COLO668 (cell line): ENCODE measurements at regions not wholly inside any gene's neighbourhood (a gene's known extent, or its start where the extent isn't known, plus 50 kb on each side); places are given as distances from the start of the nearest gene placed in this dataset.
"Not testable (repeated sequence)": the region's sequence is repeated elsewhere in the genome, so short reads cannot be mapped to it uniquely, and the experiment has no call there.

Experiments
- DNase-seq: peaks from one replicate; lab custom pipeline; 2025; ENCODE audit not compliant: unreplicated experiment; lab: John Stamatoyannopoulos, UW

- DNase-seq, result no peak
Measured at GRCh38 chr3:115385774-115386730, 237.3 kb upstream of the GAP43 start.

DNA sequence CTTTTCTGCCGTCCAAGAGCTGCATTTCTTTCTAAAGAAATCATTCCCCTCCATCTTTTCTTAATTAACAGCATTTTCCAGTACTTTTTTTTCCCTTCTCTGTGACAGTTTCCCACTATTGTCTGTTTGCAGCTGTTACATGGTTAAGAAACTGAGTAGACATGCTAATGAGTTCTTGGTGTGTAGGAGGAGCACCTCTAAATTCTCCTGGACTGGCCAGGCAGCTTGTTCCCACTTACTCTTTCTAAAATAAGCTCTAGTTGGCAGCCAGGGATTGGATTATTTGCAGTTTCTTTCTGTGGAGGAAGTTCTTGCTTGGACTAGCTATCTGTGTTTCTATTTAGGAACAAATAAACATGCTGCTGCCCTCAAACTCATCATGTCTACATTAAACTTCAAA lies 235.1 kb upstream of the GAP43 start:
- no peak for DNase-seq

DNA sequence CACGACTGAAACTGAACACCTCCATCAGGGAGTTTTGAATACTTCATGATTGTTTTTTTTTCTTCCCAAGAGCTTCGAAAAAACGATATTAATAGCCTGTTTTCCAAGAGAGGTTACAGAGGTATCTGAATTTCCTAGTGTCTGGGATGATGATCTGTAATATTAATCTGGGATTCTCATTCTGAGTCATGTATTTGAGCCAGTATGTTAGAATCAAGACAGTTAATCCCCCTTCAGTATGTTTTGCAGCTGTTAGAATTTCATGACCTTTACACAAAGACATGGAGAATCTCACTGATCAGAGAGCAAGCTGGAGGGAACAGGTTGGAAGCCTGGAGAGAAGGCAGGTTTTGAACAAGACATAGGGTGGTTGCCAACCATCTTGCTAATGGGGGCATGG lies 234.5 kb upstream of the GAP43 start:
- DNase-seq, result no peak

GRCh38 chr3:115396801-115397200 lies 226.5 kb upstream of the GAP43 start:
- no peak for DNase-seq

GRCh38 chr3:115397433-115397832 lies 225.9 kb upstream of the GAP43 start:
- DNase-seq, result no peak

DNA sequence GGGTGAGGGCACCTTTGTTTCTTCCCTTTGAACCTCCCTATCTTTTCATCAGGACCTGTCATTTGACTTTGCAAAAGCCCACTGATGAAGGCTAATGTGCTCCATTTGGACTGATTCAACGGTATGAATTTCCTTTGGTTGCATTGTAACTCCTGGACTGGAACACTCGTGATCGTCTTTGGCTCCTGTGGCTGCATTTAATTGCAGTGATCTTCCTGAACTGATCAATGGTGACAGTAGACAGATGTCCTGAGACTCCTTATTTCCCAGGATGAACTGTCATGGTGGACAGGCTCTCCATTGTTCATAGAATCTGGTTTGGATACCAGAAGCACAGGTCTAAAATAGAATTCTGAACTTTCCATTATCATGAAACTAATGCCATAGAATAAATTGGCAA lies 224.8 kb upstream of the GAP43 start:
- no peak for DNase-seq

DNA sequence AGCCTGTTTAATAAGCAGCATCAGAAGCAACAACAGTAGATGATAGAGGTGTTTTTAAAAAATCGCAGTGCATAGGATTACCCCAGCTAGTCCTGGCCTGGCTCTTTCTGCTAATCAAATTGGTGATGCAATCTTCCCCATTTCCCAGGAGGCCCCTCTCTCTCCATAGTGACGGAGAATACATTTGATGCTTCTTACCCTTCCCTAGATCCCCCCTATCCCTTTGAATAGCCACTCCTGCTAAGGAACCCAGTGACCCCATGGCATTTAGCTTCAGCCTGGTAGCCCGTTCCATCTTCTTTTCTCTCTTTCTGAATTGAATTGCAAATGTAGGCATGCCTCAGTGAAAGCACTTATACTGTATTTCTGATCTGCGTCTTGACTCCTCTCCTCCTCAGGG lies 223.6 kb upstream of the GAP43 start:
- no peak for DNase-seq

DNA sequence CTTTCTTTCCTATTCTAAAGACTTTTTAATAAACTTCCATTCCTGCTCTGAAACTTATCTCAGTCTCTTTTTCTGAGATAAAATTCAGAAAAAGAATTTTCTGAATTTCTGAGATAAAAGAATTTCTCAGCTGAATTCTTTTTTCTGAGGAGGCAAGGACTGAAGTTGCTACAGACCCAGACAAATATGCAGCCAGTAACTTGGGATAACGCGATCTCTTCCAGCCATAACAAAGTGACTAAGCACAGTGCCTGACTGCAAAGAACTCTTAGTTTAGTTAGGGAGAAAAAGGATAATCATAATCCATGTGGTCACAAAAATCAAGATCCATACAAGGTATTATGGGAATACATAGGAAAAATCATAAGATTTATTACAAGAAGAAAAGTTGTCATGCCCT lies 222.0 kb upstream of the GAP43 start:
- no peak for DNase-seq

DNA sequence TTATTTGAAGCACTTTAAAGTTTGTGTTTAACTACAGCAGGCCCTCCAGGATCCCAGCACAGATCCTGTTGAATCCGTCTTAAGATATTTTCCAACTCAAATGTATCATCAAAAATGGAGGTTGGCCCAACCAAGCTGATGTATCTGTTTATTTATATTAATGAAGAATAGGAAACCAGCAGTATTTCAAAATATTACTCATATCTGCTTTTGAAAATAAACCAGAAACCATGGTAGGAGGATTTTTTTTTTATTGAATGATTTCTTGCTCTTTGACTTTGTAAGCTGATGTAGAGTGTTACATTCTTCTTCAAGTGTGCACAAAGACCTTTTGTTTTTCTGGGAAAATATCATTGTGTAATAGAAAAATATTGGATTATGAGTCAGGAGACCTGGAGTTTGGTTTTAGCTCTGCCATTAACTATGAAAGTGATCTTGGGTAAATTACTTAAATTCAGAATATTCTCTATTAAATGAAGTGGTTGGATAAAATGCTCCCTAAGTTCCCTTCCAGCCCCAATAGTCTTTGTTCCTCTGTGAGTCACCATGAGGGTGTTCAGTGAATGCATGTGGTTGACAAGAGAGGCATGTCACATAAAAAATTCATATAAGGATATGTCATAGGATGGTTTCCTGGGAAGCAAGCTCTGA lies 221.3 kb upstream of the GAP43 start:
- no peak for DNase-seq

GRCh38 chr3:115402651-115403050 lies 220.7 kb upstream of the GAP43 start:
- DNase-seq, result no peak

DNA sequence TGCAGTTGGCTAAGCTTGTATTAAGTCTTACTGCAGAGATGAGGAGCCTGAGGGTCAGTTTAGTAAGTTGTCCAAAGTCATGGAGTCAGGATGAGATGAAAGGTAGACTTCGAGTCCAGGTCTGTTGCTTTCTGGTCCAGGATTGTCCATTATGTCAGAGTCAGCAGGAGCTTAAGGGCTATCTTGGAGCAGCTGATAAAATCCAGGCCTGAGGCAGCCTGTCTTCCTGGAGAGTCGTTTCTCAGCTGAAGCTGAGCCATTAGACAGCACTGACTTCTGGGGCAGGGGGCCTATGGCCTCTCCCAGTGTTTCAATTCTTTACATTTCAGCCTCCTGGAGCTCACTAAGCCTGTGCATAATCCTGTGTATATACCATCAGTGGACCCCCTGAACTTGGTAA lies 219.5 kb upstream of the GAP43 start:
- no peak for DNase-seq

DNA sequence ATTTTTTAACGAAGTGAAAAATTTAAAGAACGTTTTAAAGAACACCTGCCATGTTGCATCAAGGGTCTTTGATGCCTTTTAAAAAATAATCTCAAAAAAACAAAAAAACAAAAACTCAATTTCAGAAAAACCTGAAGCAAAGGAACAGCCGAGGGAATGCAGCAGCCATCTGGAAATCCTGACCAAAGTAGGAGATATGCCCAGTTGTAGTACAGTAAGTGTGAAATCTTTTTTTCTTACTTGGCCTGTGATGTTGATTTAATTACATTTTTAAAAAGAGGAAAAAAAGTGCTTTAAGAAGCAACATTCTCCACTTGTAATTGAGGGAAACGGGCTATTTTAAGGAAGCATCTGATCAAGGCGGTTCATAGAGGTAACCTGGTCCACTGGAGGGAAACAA lies 213.7 kb upstream of the GAP43 start:
- no peak for DNase-seq

DNA sequence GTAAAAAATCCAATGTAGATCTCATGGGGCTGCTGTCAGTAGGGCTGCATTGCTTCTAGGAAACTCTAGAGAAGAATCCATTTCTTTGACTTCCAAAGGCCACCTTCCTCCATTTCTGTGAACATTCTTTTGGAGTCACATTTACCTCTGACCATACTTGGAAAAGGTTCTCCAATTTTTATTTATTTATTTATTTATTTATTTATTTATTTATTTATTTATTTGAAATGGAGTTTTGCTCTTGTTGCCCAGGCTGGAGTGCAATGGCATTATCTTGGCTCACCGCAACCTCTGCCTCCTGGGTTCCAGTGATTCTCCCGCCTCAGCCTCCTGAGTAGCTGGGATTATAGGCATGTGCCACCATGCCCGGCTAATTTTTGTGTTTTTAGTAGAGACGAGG lies 208.7 kb upstream of the GAP43 start:
- not testable (repeated sequence) for DNase-seq

DNA sequence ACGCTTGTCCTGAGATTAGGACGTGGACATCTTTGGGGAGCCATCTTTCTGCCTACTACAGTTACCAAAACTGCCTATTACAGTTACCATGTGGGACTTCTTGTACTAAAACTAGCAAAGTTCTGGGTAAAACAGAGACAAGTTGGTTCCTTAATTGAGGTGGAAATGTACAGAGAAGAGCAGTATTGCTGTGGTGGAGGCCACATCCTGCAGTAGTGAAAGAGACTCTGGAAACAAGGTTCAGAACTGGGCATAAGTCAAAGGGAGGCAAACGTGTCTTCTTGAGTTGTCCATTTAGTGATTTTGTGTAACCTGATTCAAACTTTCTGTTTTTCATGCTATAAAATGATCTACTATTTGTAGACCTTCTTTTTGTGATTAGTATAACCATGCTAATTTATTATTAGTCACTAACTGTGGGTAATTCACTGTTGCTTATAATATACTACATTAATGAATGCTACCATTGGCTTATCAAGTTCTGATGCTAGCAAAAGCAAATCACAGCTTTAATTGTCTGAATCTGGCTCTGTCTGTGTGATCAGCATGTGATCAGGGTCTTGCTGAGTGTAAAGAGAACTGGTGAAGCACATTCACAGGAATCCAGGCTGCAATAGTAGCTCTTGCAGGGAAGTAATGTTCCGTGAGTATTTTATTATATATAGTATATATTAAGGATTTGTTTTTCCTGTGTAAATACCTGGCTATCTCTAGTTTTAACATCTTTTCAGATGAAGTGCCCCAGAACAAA lies 207.9 kb upstream of the GAP43 start:
- DNase-seq, result no peak

DNA sequence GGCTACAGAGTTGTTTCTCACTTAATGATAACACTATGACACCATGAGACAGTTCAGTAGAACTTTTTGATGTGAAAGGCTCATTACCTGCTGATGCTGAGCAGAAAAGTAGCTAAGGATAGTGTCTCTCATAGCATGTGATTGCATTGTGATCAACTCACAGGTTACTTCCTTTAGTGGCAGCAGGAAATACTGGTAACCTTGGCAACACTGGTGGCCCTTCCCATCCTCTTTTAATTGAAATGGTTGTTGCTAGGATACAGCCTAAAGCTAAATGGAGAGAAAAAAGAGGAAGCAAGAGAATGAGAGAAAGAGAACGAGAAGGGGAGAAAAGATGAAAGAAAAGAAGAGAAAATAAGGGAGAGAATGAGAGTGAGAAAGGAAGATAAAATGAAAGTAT lies 204.7 kb upstream of the GAP43 start:
- no peak for DNase-seq

DNA sequence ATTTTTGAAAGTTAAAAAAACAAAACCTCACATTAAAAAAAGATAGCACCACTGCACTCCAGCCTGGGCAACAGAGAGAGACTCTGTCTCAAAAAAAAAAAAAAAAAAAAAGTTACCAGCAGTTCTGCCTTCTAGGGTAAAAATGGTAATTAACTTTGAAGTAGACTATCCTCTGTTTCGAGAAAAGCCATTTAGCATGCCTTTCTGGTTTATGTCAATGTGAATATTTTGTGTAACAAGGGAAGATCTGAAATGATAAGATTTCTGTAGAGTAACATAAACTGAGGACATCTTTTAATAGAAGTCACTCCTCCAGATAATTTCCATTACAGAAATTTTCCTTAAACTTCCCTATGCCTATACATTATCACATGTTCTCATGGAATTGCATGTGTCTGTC lies 203.2 kb upstream of the GAP43 start:
- DNase-seq, result no peak

- DNase-seq, result no peak
Measured at GRCh38 chr3:115423170-115423569, 200.1 kb upstream of the GAP43 start.

- DNase-seq, result no peak
Measured at GRCh38 chr3:115428841-115429240, 194.5 kb upstream of the GAP43 start.

DNA sequence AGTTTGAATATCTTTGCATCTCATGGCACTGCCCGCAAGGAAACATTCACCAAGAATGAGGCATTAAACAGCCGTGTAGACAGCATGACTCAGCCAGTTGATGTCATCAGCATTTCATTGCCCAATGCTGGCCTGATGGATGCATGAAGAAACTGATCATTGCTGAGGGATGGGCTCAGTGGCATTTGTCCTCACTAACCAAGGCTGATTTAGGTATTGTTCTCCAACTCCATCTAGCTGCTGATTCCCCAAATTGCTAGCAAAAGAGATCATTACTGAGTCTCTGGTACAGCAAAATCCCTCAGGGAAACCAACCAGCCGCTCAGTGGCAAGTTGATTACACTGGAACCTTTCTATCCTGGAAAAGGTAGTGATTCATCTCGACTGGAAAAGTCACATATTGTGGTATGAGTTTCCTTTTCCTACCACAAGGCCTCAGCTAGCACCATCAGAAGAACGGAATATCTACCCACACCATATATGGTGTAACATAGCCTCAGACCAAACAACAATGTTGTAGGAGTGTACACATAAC lies 186.5 kb upstream of the GAP43 start:
- no peak for DNase-seq

- no peak for DNase-seq
Measured at GRCh38 chr3:115438799-115439198, 184.5 kb upstream of the GAP43 start.

DNA sequence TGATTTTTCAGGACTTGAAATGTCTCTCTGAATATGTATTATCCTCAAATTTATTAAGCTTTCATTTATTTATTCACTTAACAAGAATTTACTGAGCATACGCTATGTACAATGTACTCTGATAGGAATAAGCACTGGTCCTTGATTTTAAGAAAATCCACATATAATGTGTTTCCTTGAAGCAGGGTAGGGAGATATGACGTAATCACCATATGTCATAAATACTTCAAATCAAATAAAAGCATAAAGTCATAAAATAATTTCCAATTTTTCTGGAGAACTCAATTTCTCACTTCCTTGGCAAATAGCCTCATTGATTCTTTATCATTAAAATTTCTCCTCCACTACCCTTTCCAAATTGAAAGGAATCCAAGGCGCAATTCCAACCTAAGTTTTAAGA lies 177.8 kb upstream of the GAP43 start:
- no peak for DNase-seq

GRCh38 chr3:115448851-115449250 lies 174.5 kb upstream of the GAP43 start:
- no peak for DNase-seq
